ENCODE measurements at regions not wholly inside any gene's neighbourhood (a gene's known extent, or its start where the extent isn't known, plus 50 kb on each side); places are given as distances from the start of the nearest gene placed in this dataset.

DNA sequence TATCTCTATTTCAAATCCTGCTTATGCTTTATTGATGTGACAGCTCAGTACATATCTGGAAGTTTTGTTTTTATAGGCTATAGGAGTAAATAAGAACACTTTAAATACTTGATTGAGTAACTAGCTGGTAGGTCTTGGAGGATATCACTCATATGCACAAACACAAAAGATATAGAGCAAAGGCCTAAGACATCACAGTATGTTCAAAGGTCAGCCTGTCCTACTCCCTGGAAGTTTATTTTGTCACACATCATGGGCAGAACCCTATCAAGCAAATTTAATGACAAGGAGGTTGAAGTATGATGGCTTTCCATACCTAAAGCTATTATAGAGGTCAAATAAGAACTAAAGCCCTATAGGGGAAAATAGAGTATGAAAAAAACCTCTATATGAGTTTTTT is 70.0 kb upstream of the MS4A8 start:
- Mint-ChIP-seq H3K27me3 (ENCODE audit: insufficient read depth, unreplicated experiment) (peaks cover 37% of the 10 kb centered on the region), H3K9me3 (ENCODE audit: unreplicated experiment) (peaks cover 3% of the 10 kb centered on the region), H3K27ac (ENCODE audit: low read depth, unreplicated experiment) (no peak overlapping the region), H3K4me3 (ENCODE audit: unreplicated experiment) (no peak overlapping the region), H3K4me1 (ENCODE audit: insufficient read depth, unreplicated experiment) (no peaks in the 10 kb centered on the region), H3K36me3 (ENCODE audit: insufficient read depth, unreplicated experiment) (no peaks in the 10 kb centered on the region)
- POLR2A ChIA-PET: no interaction called here
- intact Hi-C loops (cut with micrococcal nuclease): no loop called here
- CTCF ChIA-PET: interaction anchor here (0.7 to 6.1 kb wide), 2 partner anchors 11 to 20 kb away, joined by 3 to 32 read pairs; no protein-coding TSS in a partner anchor
- TF ChIP-seq CTCF (IDR thresholded peaks at IDR 0.05; ENCODE audit: unreplicated experiment): no peak
- BruUV-seq (replicated peaks): no TSS peak
- DNase-seq (ENCODE audit: unreplicated experiment): no peak

DNA sequence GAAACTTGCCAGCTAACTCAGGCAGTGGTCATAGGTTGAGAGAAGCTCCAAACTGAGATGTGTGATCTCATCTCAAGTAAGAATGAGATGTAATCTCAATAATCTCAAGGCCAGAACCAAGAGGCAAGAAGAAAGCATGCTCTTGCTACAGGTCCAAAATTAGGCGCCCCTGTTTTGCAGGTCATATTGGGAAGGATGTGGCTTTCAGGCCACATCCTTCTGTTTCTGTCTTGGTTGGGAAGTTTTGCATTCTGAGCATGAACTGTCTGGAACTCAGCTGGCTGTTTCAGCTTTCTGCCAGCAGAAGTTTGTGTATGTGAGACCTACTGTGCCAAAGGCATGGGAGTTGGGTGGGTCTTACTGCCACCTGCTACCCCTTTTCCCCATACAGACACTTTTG is 67.5 kb upstream of the MS4A8 start:
- TF ChIP-seq CTCF (IDR thresholded peaks at IDR 0.05; ENCODE audit: unreplicated experiment): no peak
- no peak overlapping the region for H3K27ac Mint-ChIP-seq (ENCODE audit: low read depth, unreplicated experiment)
- H3K27me3 Mint-ChIP-seq (ENCODE audit: insufficient read depth, unreplicated experiment): peaks cover 26% of the 10 kb centered on the region
- H3K4me3 Mint-ChIP-seq (ENCODE audit: unreplicated experiment): no peak overlapping the region
- H3K36me3 Mint-ChIP-seq (ENCODE audit: insufficient read depth, unreplicated experiment): no peaks in the 10 kb centered on the region
- CTCF ChIA-PET: interaction anchor here (0.5 to 6.1 kb wide), 5 partner anchors 10 to 298 kb away, joined by 3 to 32 read pairs (median 3); no protein-coding TSS in a partner anchor
- no TSS peak for BruUV-seq (replicated peaks)
- intact Hi-C loops (cut with micrococcal nuclease): no loop called here
- no peaks in the 10 kb centered on the region for H3K4me1 Mint-ChIP-seq (ENCODE audit: insufficient read depth, unreplicated experiment)
- H3K9me3 Mint-ChIP-seq (ENCODE audit: unreplicated experiment): no peaks in the 10 kb centered on the region
- no peak for DNase-seq (ENCODE audit: unreplicated experiment)
- POLR2A ChIA-PET: interaction anchor here (1.0 kb wide), 1 partner anchor 13 kb away, joined by 3 read pairs; no protein-coding TSS in a partner anchor

DNA sequence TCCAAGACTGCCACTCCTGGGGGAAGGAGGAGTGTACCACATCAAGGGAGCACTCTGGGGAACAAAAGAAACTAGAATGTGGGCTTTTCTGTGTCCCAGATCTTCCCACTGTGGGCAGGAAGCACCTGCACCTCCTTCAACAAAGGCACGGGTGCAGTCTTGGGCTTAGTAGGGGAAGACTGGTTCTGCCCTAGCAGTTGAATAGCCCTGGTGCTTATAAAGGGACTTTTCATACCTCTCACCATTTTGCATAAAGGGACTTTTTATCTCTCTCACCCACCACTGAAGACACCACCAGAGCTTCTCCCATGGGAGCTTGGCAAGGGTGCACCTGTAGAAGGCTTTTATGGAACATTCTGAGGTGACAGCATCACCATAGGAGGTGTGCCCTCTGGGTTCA is 65.8 kb upstream of the MS4A8 start:
- no peak for TF ChIP-seq CTCF (IDR thresholded peaks at IDR 0.05; ENCODE audit: unreplicated experiment)
- no peaks in the 10 kb centered on the region for H3K9me3 Mint-ChIP-seq (ENCODE audit: unreplicated experiment)
- no peaks in the 10 kb centered on the region for H3K36me3 Mint-ChIP-seq (ENCODE audit: insufficient read depth, unreplicated experiment)
- H3K4me1 Mint-ChIP-seq (ENCODE audit: insufficient read depth, unreplicated experiment): no peaks in the 10 kb centered on the region
- H3K27me3 Mint-ChIP-seq (ENCODE audit: insufficient read depth, unreplicated experiment): peaks cover 26% of the 10 kb centered on the region
- no TSS peak for BruUV-seq (replicated peaks)
- intact Hi-C loops (cut with micrococcal nuclease): no loop called here
- no peak for DNase-seq (ENCODE audit: unreplicated experiment)
- ChIA-PET POLR2A (no interaction called here), CTCF (interaction anchor here (1.0 to 6.1 kb wide), 4 partner anchors 15 to 272 kb away, joined by 4 to 32 read pairs (median 6); no protein-coding TSS in a partner anchor)
- H3K27ac Mint-ChIP-seq (ENCODE audit: low read depth, unreplicated experiment): no peak overlapping the region
- no peak overlapping the region for H3K4me3 Mint-ChIP-seq (ENCODE audit: unreplicated experiment)

DNA sequence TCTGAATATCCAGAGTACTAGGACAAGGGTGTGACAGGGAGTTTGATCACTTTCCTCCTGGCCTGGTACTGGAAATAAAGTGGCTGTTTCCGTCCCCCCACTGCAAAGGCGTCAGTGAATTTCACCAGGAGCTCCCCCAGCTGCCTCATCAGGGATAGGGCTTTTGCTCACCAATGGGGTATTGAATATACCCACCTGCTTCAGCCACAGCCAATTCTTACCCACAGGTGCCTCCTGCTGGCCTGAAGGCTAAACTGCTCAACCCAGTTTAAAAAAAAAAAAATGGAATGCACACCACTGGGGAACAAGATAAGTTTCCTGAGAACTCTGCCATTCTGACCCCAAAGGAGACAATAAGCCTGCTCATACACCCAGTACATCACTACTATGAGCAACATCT is 65.3 kb upstream of the MS4A8 start:
- TF ChIP-seq CTCF (IDR thresholded peaks at IDR 0.05; ENCODE audit: unreplicated experiment): peak; percentile 20
- Mint-ChIP-seq H3K9me3 (ENCODE audit: unreplicated experiment) (no peaks in the 10 kb centered on the region), H3K4me1 (ENCODE audit: insufficient read depth, unreplicated experiment) (no peaks in the 10 kb centered on the region), H3K36me3 (ENCODE audit: insufficient read depth, unreplicated experiment) (no peaks in the 10 kb centered on the region), H3K27me3 (ENCODE audit: insufficient read depth, unreplicated experiment) (peaks cover 26% of the 10 kb centered on the region), H3K4me3 (ENCODE audit: unreplicated experiment) (no peak overlapping the region), H3K27ac (ENCODE audit: low read depth, unreplicated experiment) (no peak overlapping the region)
- ChIA-PET CTCF (interaction anchor here (0.6 to 6.1 kb wide), 7 partner anchors 9 to 864 kb away, joined by 3 to 32 read pairs (median 4); no protein-coding TSS in a partner anchor), POLR2A (no interaction called here)
- no TSS peak for BruUV-seq (replicated peaks)
- intact Hi-C loops (cut with micrococcal nuclease): no loop called here
- DNase-seq (ENCODE audit: unreplicated experiment): no peak

Measured in MCF 10A (cell line).